HCT116 (cell line): ENCODE measurements at regions not wholly inside any gene's neighbourhood (a gene's known extent, or its start where the extent isn't known, plus 50 kb on each side); places are given as distances from the start of the nearest gene placed in this dataset.

Experiments
- ATAC-seq: fragments of 200-7000 bp; cut with Tn5 transposase; 2 replicates; pipeline ENCODE4 v1.9.1; 2020; ENCODE audit warnings: mild to moderate bottlenecking, moderate library complexity
- BruUV-seq: library from RNA; stranded (reverse); fragments of 400-500 nt; replicated peaks from 2 replicates; lab custom pipeline; 2021; lab: Mats Ljungman, UMichigan
- CTCF ChIA-PET: fragments of 300-600 bp; sonication (Branson Sonifier 250); formaldehyde crosslinking; loops from one replicate; lab custom pipeline; 2021; ENCODE audit warnings: antibody characterized with exemption; lab: Charles Lee
- POLR2A ChIA-PET: fragments of 300-600, 350-600 bp; sonication (Branson Sonifier 250); formaldehyde crosslinking; loops from one replicate; lab custom pipeline; 2021; ENCODE audit warnings: antibody characterized with exemption; lab: Charles Lee
- RAD21 ChIA-PET, 2 experiments: fragments of 300-600 bp; sonication (Branson Sonifier 250); formaldehyde crosslinking; loops; one replicate each; lab custom pipeline; 2023; ENCODE audit warnings: low total read pairs in 2 of 2; ENCODE audit not compliant: uncharacterized antibody in 2 of 2, unreplicated experiment in 2 of 2, low non-redundant PET in 1 of 2; lab: Charles Lee
- DNase-seq: peaks from one replicate; pipeline ENCODE4 v3.0.0-alpha.2; 2010; ENCODE audit warnings: low read depth, low spot score
- H2AFZ ChIP-seq: fragments of 200-600 bp; shearing (Covaris generic), sonication (generic); 2 replicates; pipeline ENCODE4 v1.6.1; 2017; ENCODE audit warnings: low read depth, mixed run types, mixed read lengths, antibody characterized with exemption, low read length; ENCODE audit not compliant: poor library complexity, severe bottlenecking
- H3K27ac ChIP-seq: 2 replicates; pipeline ENCODE4 v1.5.1; 2012; ENCODE audit warnings: low read depth, low read length
- H3K27me3 ChIP-seq: fragments of 200-600 bp; sonication (generic); 2 replicates; pipeline ENCODE4 v1.6.1; 2016; ENCODE audit warnings: mixed run types, low read length, mixed read lengths; ENCODE audit not compliant: insufficient read depth
- H3K36me3 ChIP-seq, 2 experiments: fragments of 200-500 bp in 1 of 2; fragments of 200-600 bp in 1 of 2; sonication (Bioruptor generic) in 1 of 2; sonication (generic) in 1 of 2; 2 replicates each; pipeline versions ENCODE4 v1.5.1 to v1.6.1; 2014 to 2016; ENCODE audit warnings: low read length in 2 of 2, inconsistent platforms in 1 of 2, mixed read lengths in 1 of 2, mixed run types in 1 of 2; ENCODE audit not compliant: insufficient read depth in 2 of 2, control insufficient read depth in 1 of 2
- H3K4me1 ChIP-seq, 2 experiments: fragments of 200-600 bp in 1 of 2; sonication (generic) in 1 of 2; 2 replicates each; pipeline versions ENCODE4 v1.5.1 to v1.6.1; 2012 to 2017; ENCODE audit warnings: low read length in 2 of 2, inconsistent platforms in 1 of 2, mild to moderate bottlenecking in 1 of 2, mixed read lengths in 1 of 2, mixed run types in 1 of 2, moderate library complexity in 1 of 2; ENCODE audit not compliant: insufficient read depth in 2 of 2, control insufficient read depth in 1 of 2
- H3K4me2 ChIP-seq: fragments of 200-600 bp; sonication (generic); 2 replicates; pipeline ENCODE4 v1.6.1; 2017; ENCODE audit warnings: mixed run types, low read length, mixed read lengths
- H3K4me3 ChIP-seq, 2 experiments: fragments of 200-600 bp in 1 of 2; sonication (generic) in 1 of 2; replicated peaks in 1 of 2; 2 replicates each; pipeline ENCODE4 v1.5.1; 2011 to 2016; ENCODE audit warnings: low read length in 2 of 2, control low read depth in 1 of 2, low read depth in 1 of 2, mild to moderate bottlenecking in 1 of 2, mixed read lengths in 1 of 2, mixed run types in 1 of 2
- H3K79me2 ChIP-seq: fragments of 200-600 bp; sonication (generic); 2 replicates; pipeline ENCODE4 v1.6.1; 2017; ENCODE audit warnings: mild to moderate bottlenecking, mixed run types, low read length, moderate library complexity, mixed read lengths; ENCODE audit not compliant: insufficient read depth
- H3K9ac ChIP-seq: fragments of 200-600 bp; sonication (generic); 2 replicates; pipeline ENCODE4 v1.6.1; 2016; ENCODE audit warnings: low read length, mixed read lengths
- H3K9me2 ChIP-seq: fragments of 200-600 bp; sonication (generic), shearing (Covaris generic); 2 replicates; pipeline ENCODE4 v1.6.1; 2017; ENCODE audit warnings: mixed run types, mild to moderate bottlenecking, moderate library complexity; ENCODE audit not compliant: insufficient read depth
- H3K9me3 ChIP-seq, 2 experiments: fragments of 200-500 bp in 1 of 2; fragments of 200-600 bp in 1 of 2; sonication (Bioruptor generic) in 1 of 2; sonication (generic) in 1 of 2; 2 replicates each; pipeline ENCODE4 v1.6.1; 2014 to 2017; ENCODE audit warnings: low read length in 2 of 2, mixed read lengths in 2 of 2, inconsistent platforms in 1 of 2, low read depth in 1 of 2, mild to moderate bottlenecking in 1 of 2, mixed run types in 1 of 2, moderate library complexity in 1 of 2; ENCODE audit not compliant: control insufficient read depth in 1 of 2, insufficient read depth in 1 of 2
- H4K20me1 ChIP-seq: fragments of 200-600 bp; sonication (generic), shearing (Covaris generic); 2 replicates; pipeline ENCODE4 v1.6.1; 2017; ENCODE audit warnings: mixed run types, mild to moderate bottlenecking, moderate library complexity; ENCODE audit not compliant: insufficient read depth
- ATF3 ChIP-seq: IDR thresholded peaks from 2 replicates; pipeline ENCODE4 v1.6.1; 2012
- CTCF ChIP-seq, 3 experiments: fragments of 200-600 bp in 1 of 3; sonication (generic) in 1 of 3; IDR thresholded peaks in 2 of 3; conservative IDR thresholded peaks in 1 of 3; 2 replicates each; pipeline ENCODE4 v1.5.1; 2012 to 2017; ENCODE audit warnings: low read depth in 2 of 3, low read length in 2 of 3, antibody characterized with exemption in 1 of 3, borderline replicate concordance in 1 of 3, control low read depth in 1 of 3, mild to moderate bottlenecking in 1 of 3, mixed read lengths in 1 of 3, mixed run types in 1 of 3, moderate library complexity in 1 of 3; ENCODE audit not compliant: insufficient read depth in 1 of 3
- EZH2 ChIP-seq: fragments of 200-600 bp; sonication (generic); IDR thresholded peaks from 2 replicates; pipeline ENCODE4 v1.6.1; 2017; ENCODE audit warnings: antibody characterized with exemption, mixed run types
- JUND ChIP-seq: IDR thresholded peaks from 2 replicates; pipeline ENCODE4 v1.6.1; 2012
- MAX ChIP-seq: IDR thresholded peaks from 2 replicates; pipeline ENCODE4 v1.6.1; 2012
- POLR2AphosphoS5 ChIP-seq: IDR thresholded peaks from 2 replicates; pipeline ENCODE4 v1.6.1; 2011; ENCODE audit warnings: mild to moderate bottlenecking, low read depth, low read length, moderate library complexity
- SRF ChIP-seq: IDR thresholded peaks from 2 replicates; pipeline ENCODE4 v1.6.1; 2012; ENCODE audit warnings: low read depth
- ZNF274 ChIP-seq: fragments of 200-500 bp; sonication (Bioruptor generic); IDR thresholded peaks from 2 replicates; pipeline ENCODE4 v1.6.1; 2014; ENCODE audit warnings: mild to moderate bottlenecking, low read depth, low read length, inconsistent platforms
- intact Hi-C: fragments of 100-400 bp; cut with micrococcal nuclease; formaldehyde crosslinking; loops from 2 replicates; pipeline ENCODE4 v1.10.0; 2022

GRCh38 chr16:88286301-88286923 lies 96.3 kb upstream of the ZNF469 start:
- no peaks in the 10 kb centered on the region for H3K36me3 ChIP-seq
- RAD21 ChIA-PET = interaction anchor here (1.6 to 1.9 kb wide), 2 partner anchors 151 kb away, joined by 6 to 7 read pairs; no protein-coding TSS in a partner anchor
- no peak overlapping the region for H3K4me2 ChIP-seq
- no peak overlapping the region for H2AFZ ChIP-seq
- H3K27ac ChIP-seq = no peak overlapping the region
- peaks cover 20% of the 10 kb centered on the region; the same call in 1 of the 2 replicates for H3K27me3 ChIP-seq
- BruUV-seq = no TSS peak
- intact Hi-C loops = no loop called here
- H3K4me1 ChIP-seq = peaks cover 7 to 17% of the 10 kb centered on the region in 2 experiments; a peak in 3 of 4 replicates
- CTCF ChIA-PET = interaction anchor here (1.1 to 3.1 kb wide), 7 partner anchors 12 to 273 kb away, joined by 3 to 46 read pairs (median 6); no protein-coding TSS in a partner anchor
- ATAC-seq (no peak), DNase-seq (no peak)
- H4K20me1 ChIP-seq = no peaks in the 10 kb centered on the region
- no peak overlapping the region for H3K9ac ChIP-seq
- POLR2A ChIA-PET = no interaction called here
- no peaks in the 10 kb centered on the region for H3K79me2 ChIP-seq
- H3K4me3 ChIP-seq = no peak overlapping the region
- no peaks in the 10 kb centered on the region for H3K9me2 ChIP-seq
- TF ChIP-seq ATF3 (no peak), ZNF274 (no peak), SRF (no peak), POLR2AphosphoS5 (no peak), CTCF (IDR thresholded peaks at IDR 0.05 in 2 of 3, conservative IDR thresholded peaks at IDR 0.05 in 1 of 3; ENCODE audit: borderline replicate concordance in 1 of 3, insufficient read depth in 1 of 3, low read depth in 2 of 3, low read length in 2 of 3) (no peak), EZH2 (no peak), JUND (no peak), MAX (no peak)
- H3K9me3 ChIP-seq = peaks cover 0 to 5% of the 10 kb centered on the region in 2 experiments; a peak in 1 of 4 replicates
